ENCODE measurements at regions not wholly inside any gene's neighbourhood (a gene's known extent, or its start where the extent isn't known, plus 50 kb on each side); places are given as distances from the start of the nearest gene placed in this dataset.

GRCh38 chr14:104451474-104451873 is 128.1 kb upstream of the C14orf180 start:
- Histone ChIP-seq H2AFZ (ENCODE audit: control insufficient read depth, low read length) (no peak overlapping the region), H3K9me1 (ENCODE audit: control insufficient read depth, extremely low read depth, insufficient read depth, low read length) (no peaks in the 10 kb centered on the region), H3K4me2 (ENCODE audit: control insufficient read depth, extremely low read depth, insufficient read depth, low read depth, low read length) (no peak overlapping the region), H3K4me3 (ENCODE audit: control insufficient read depth in 2 of 3, extremely low read depth in 1 of 3, insufficient read depth in 2 of 3, low read depth in 1 of 3, low read length in 3 of 3) (no peak overlapping the region), H3K36me3 (ENCODE audit: control insufficient read depth in 2 of 2, extremely low read depth in 1 of 2, insufficient read depth in 2 of 2, low read length in 2 of 2) (no peaks in the 10 kb centered on the region), H3K9me3 (ENCODE audit: control insufficient read depth, low read depth, low read length) (no peaks in the 10 kb centered on the region), H3K27ac (ENCODE audit: control insufficient read depth, insufficient read depth, low read length) (no peak overlapping the region), H3K4me1 (ENCODE audit: control insufficient read depth, extremely low read depth, insufficient read depth, low read length) (no peaks in the 10 kb centered on the region), H4K20me1 (ENCODE audit: control insufficient read depth, extremely low read depth, insufficient read depth, low read length) (no peaks in the 10 kb centered on the region), H3K27me3 (ENCODE audit: control insufficient read depth, extremely low read depth, insufficient read depth, low read length) (no peaks in the 10 kb centered on the region), H3K9ac (ENCODE audit: control insufficient read depth, extremely low read depth, insufficient read depth, low read length) (no peak overlapping the region), H3K79me2 (ENCODE audit: control insufficient read depth, insufficient read depth, low read length) (no peaks in the 10 kb centered on the region)
- dilution Hi-C loops (cut with MboI; ENCODE audit: extremely low pct_ligation_motif_present, low sequenced_read_pairs): no loop called here
- TF ChIP-seq, protein P1, sequence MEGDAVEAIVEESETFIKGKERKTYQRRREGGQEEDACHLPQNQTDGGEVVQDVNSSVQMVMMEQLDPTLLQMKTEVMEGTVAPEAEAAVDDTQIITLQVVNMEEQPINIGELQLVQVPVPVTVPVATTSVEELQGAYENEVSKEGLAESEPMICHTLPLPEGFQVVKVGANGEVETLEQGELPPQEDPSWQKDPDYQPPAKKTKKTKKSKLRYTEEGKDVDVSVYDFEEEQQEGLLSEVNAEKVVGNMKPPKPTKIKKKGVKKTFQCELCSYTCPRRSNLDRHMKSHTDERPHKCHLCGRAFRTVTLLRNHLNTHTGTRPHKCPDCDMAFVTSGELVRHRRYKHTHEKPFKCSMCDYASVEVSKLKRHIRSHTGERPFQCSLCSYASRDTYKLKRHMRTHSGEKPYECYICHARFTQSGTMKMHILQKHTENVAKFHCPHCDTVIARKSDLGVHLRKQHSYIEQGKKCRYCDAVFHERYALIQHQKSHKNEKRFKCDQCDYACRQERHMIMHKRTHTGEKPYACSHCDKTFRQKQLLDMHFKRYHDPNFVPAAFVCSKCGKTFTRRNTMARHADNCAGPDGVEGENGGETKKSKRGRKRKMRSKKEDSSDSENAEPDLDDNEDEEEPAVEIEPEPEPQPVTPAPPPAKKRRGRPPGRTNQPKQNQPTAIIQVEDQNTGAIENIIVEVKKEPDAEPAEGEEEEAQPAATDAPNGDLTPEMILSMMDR (optimal IDR thresholded peaks at IDR 0.05 in 1 of 3, IDR thresholded peaks at IDR 0.05 in 1 of 3, conservative IDR thresholded peaks at IDR 0.05 in 1 of 3; ENCODE audit: extremely low read depth in 1 of 3, insufficient read depth in 2 of 3, low read length in 3 of 3): no peak
- TF ChIP-seq EZH2 (IDR thresholded peaks at IDR 0.05; ENCODE audit: low read length): no peak
- no peak for DNase-seq (ENCODE audit: low read depth, low spot score)
- FAIRE-seq: no peak

DNA sequence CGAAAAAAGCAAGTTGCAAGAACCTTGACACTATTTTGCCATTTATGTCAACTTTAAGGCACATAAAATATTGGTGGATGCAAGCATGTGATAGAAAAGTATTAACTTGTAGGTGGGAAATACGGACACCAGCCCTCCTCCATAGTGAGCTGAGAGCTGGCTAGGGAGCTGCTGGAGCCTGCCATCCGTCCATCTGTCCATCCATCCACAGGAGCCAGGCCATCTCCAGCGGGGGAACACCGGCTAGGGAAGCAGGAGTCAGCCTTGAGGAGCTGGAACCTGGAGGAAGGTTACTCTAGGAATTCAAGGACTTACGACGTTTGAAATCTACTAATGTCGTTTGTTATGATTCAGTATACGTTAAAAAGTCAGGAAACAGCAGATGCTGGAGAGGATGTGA is 120.7 kb upstream of the C14orf180 start:
- Histone ChIP-seq H3K9me1 (ENCODE audit: control insufficient read depth, extremely low read depth, insufficient read depth, low read length) (no peaks in the 10 kb centered on the region), H3K4me3 (ENCODE audit: control insufficient read depth in 2 of 3, extremely low read depth in 1 of 3, insufficient read depth in 2 of 3, low read depth in 1 of 3, low read length in 3 of 3) (no peak overlapping the region), H3K4me1 (ENCODE audit: control insufficient read depth, extremely low read depth, insufficient read depth, low read length) (no peaks in the 10 kb centered on the region), H3K36me3 (ENCODE audit: control insufficient read depth in 2 of 2, extremely low read depth in 1 of 2, insufficient read depth in 2 of 2, low read length in 2 of 2) (no peaks in the 10 kb centered on the region), H3K79me2 (ENCODE audit: control insufficient read depth, insufficient read depth, low read length) (no peaks in the 10 kb centered on the region), H3K4me2 (ENCODE audit: control insufficient read depth, extremely low read depth, insufficient read depth, low read depth, low read length) (no peak overlapping the region), H3K9me3 (ENCODE audit: control insufficient read depth, low read depth, low read length) (no peaks in the 10 kb centered on the region), H3K9ac (ENCODE audit: control insufficient read depth, extremely low read depth, insufficient read depth, low read length) (no peak overlapping the region), H4K20me1 (ENCODE audit: control insufficient read depth, extremely low read depth, insufficient read depth, low read length) (no peaks in the 10 kb centered on the region), H3K27ac (ENCODE audit: control insufficient read depth, insufficient read depth, low read length) (no peak overlapping the region), H2AFZ (ENCODE audit: control insufficient read depth, low read length) (no peak overlapping the region), H3K27me3 (ENCODE audit: control insufficient read depth, extremely low read depth, insufficient read depth, low read length) (peaks cover 20% of the 10 kb centered on the region)
- TF ChIP-seq, protein P1 (optimal IDR thresholded peaks at IDR 0.05 in 1 of 3, IDR thresholded peaks at IDR 0.05 in 1 of 3, conservative IDR thresholded peaks at IDR 0.05 in 1 of 3; ENCODE audit: extremely low read depth in 1 of 3, insufficient read depth in 2 of 3, low read length in 3 of 3): no peak
- no peak for TF ChIP-seq EZH2 (IDR thresholded peaks at IDR 0.05; ENCODE audit: low read length)
- DNase-seq (ENCODE audit: low read depth, low spot score) (no peak), FAIRE-seq (no peak)
- dilution Hi-C loops (cut with MboI; ENCODE audit: extremely low pct_ligation_motif_present, low sequenced_read_pairs): no loop called here
